NCI-H82 treated with DMSO at 0.1 percent for 48 hours (cell line): ENCODE measurements at regions not wholly inside any gene's neighbourhood (a gene's known extent, or its start where the extent isn't known, plus 50 kb on each side); places are given as distances from the start of the nearest gene placed in this dataset.

Experiments
- DNase-seq: peaks from one replicate; lab custom pipeline; 2025; ENCODE audit not compliant: unreplicated experiment; lab: John Stamatoyannopoulos, UW

- no peak for DNase-seq
Measured at GRCh38 chr3:146928421-146929059, 323.4 kb upstream of the PLSCR5 start.

- no peak for DNase-seq
Measured at GRCh38 chr3:146921693-146922092, 316.5 kb upstream of the PLSCR5 start.

- DNase-seq: no peak
Measured at GRCh38 chr3:146914409-146914808, 309.3 kb upstream of the PLSCR5 start.

GRCh38 chr3:146912241-146913015 is 307.3 kb upstream of the PLSCR5 start:
- DNase-seq: no peak

- DNase-seq: no peak
Measured at GRCh38 chr3:146903927-146904326, 298.8 kb upstream of the PLSCR5 start.

GRCh38 chr3:146899171-146899570 is 294.0 kb upstream of the PLSCR5 start:
- DNase-seq: no peak

- no peak for DNase-seq
Measured at GRCh38 chr3:146896711-146897110, 291.6 kb upstream of the PLSCR5 start.

GRCh38 chr3:146895026-146895749 is 290.0 kb upstream of the PLSCR5 start:
- DNase-seq: no peak

GRCh38 chr3:146894406-146894805 is 289.3 kb upstream of the PLSCR5 start:
- DNase-seq: no peak

GRCh38 chr3:146892041-146892440 is 286.9 kb upstream of the PLSCR5 start:
- DNase-seq: no peak

GRCh38 chr3:146889626-146890025 is 284.5 kb upstream of the PLSCR5 start:
- no peak for DNase-seq

- no peak for DNase-seq
Measured at GRCh38 chr3:146888176-146888575, 283.0 kb upstream of the PLSCR5 start.

GRCh38 chr3:146884721-146885120 is 279.6 kb upstream of the PLSCR5 start:
- DNase-seq: no peak

GRCh38 chr3:146884296-146884695 is 279.1 kb upstream of the PLSCR5 start:
- no peak for DNase-seq

- DNase-seq: peak; percentile 48
Measured at GRCh38 chr3:146883288-146883687, 278.1 kb upstream of the PLSCR5 start.

- no peak for DNase-seq
Measured at GRCh38 chr3:146881966-146882760, 277.0 kb upstream of the PLSCR5 start.

- DNase-seq: no peak
Measured at GRCh38 chr3:146881356-146881755, 276.2 kb upstream of the PLSCR5 start.

- DNase-seq: no peak
Measured at GRCh38 chr3:146873748-146874147, 268.6 kb upstream of the PLSCR5 start.

GRCh38 chr3:146865175-146865755 is 260.1 kb upstream of the PLSCR5 start:
- peak; percentile 93 for DNase-seq

- no peak for DNase-seq
Measured at GRCh38 chr3:146861262-146861661, 256.1 kb upstream of the PLSCR5 start.

GRCh38 chr3:146854523-146854922 is 249.4 kb upstream of the PLSCR5 start:
- DNase-seq: no peak
